HG02588 (cell line): ENCODE measurements at regions not wholly inside any gene's neighbourhood (a gene's known extent, or its start where the extent isn't known, plus 50 kb on each side); places are given as distances from the start of the nearest gene placed in this dataset.
"Not testable (repeated sequence)": the region's sequence is repeated elsewhere in the genome, so short reads cannot be mapped to it uniquely, and the experiment has no call there.

Experiments used
- ATAC-seq: cut with Tn5 transposase; IDR thresholded peaks from one replicate; pipeline ENCODE4 v1.9.1; 2021; ENCODE audit warnings: mild to moderate bottlenecking, moderate library complexity; ENCODE audit not compliant: unreplicated experiment

DNA sequence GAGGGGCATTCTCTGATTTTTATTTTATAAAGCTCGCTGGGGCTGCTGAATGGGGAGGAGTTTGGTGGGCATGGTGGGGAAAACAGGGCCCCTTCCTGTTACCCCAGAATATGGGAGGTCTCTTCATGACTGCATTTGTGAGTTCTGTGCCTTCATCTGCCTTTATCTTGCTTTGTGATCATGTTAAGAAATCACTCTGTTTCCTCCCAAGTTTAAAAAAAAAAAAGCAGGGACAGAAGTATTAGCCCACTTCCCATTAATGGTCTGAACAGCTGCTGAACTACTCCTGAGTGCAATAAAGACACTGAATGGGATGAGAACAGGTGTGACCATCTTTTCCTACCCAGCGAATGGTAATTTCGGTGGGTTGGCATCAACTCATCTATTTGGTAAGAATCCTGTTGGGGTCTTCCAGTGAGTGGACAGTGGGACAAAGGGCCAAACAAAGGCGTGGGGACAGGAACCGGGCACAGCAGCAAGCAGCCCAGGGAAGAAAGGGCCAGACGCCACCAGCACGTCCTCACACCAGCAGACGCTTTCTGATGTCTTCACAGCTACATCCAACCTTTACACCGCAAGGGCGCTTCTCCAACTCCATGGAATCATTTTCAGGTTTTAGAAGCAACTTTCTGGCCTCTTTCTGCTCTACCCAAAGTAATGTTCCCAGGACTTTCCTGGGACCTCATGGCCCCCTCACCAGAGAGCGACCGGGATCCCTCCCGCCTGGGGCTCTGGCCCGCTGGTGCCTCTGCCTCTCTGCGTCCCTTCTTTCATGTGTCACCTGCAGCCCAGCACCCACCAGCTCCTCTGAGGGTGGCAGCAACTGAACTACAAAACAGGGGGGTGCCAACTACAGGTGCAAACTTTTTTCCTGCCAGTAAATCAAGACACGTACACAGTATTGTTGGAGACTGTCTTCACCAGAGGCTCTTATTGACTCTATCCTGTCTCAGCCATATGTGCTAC lies 160.2 kb downstream of the ADSS2 start:
- ATAC-seq, result no peak

DNA sequence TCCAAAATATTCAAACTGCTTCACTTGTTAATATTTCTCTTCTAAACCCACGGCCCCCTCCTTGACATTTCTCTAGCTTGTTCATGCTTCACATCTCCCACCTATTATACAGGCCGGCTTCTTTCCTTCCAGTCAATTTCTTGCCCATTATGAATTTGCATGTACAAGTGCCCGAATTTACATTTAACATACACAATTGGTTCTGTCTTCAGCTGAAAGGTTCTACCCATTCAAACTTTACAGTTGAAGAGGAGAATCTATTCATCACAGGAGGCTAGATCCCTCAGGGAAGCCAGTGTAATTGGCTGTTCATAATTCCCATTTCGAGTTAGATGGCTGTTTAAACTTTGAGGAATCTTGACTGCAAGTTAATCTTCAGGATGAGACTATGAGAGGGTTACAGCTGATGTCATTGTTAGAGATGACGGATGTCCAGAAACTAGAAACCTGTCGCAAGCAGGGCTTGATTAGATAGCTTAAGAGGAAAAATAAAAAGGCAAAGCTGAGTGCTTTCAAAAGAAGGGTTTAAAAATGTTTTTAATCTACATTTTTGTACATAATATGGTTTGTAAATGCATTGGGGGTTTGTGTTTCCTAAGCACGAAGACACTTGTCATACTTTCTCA lies 157.0 kb downstream of the ADSS2 start:
- no peak for ATAC-seq

DNA sequence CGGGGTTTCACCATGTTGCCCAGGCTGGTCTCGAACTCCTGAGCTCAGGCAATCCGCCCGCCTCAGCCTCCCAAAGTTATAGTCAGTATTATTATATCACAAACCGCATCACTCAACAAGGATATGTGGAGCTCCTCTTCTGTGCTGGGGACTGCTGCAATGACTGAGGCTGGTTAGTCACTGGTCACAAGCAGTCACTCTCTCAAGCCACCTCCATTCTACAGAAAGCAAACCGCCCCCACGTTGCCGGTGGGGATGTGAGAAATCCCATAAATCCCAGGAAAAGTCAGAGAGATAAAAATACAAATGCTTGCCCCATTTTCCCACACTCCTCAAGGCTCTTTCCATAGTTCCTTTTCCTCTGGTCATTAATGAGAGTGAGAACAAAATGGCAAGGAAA lies 155.7 kb downstream of the ADSS2 start:
- ATAC-seq, result no peak

DNA sequence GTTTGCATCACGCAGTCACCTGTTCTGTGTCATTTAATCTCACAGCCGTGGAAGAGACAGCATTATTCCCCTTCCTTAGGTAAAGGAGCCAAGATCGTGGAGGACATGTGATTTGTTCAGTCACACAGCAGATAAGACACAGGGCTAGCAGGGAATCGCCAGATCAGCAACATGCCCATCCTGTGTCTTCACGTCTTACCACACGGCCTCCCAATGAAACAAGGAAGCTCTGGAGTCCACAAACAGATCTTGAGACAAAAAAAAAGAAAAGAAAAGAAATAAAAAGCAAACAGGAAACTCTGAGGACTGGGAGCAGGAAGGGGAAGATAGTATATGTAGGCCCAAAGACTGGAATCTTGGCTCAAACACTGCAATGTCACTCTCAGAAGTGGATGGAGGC lies 155.3 kb downstream of the ADSS2 start:
- ATAC-seq, result no peak

DNA sequence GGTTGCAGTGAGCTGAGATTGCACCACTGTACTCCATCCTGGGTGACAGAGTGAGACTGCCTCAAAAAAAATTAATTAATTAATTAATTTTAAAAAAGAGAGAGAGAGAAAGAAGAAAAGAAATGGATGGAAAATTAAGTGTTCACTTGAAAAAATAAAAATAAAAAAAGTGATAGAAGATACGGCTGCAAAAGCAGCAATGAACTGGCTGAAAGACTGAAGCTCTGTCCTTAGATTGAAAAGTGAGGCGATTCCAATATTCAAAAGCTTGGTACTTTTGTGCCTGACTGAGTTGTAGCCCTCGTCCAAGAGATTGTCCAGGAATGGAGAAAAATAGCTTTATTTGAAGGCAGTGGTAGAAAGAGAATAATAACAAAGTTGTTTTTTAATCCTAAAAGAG lies 154.6 kb downstream of the ADSS2 start:
- ATAC-seq, result no peak

- no peak for ATAC-seq
Measured at GRCh38 chr1:244297616-244298015, 154.1 kb downstream of the ADSS2 start.

- ATAC-seq, result not testable (repeated sequence)
Measured at GRCh38 chr1:244300029-244300375, 151.7 kb downstream of the ADSS2 start.

DNA sequence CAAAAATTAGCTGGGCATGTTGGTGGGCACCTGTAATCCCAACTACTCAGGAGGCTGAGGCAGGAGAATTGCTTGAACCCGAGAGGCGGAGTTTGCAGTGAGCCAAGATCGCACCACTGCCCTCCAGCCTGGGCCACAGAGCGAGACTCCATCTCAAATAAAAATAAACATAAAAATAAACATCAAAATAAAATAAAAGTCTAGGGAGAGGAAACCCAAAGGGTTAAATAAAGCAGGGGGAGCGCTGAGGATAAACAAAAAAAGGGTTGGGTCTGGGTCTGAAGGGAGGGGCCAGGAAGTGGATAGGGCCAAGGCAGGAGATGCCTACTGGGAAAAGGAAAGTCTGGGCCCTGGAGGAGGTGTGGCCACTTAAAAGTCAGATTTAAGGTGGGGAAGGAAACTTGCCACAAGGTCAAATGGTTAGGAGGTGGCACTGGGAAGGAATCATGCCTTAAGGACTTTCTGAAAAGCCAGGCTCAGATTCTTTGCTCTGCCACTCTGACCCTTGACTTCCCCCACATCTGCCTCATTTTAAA lies 150.0 kb downstream of the ADSS2 start:
- no peak for ATAC-seq

- ATAC-seq, result no peak
Measured at GRCh38 chr1:244302876-244303609, 148.7 kb downstream of the ADSS2 start.

GRCh38 chr1:244303610-244303969 lies 148.1 kb downstream of the ADSS2 start:
- ATAC-seq, result no peak

DNA sequence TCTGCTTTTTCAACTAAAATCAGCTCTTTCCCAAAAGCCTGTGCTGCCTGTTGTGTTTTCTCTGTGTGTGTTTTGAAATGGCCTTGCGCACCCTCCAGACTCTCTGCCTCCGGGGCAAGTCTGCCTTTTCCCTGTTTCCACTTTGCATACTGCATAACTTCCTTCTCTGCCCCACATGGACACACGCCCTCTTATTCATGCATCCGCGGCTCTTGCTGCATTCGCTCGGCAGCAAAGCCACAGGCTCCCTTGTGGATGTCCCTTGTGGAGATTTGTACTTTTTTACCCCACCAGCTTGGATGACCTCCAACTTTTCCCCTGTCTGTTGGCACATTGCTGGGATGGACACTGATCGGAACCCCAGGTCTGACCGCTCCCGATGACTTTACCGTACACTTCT lies 147.6 kb downstream of the ADSS2 start:
- ATAC-seq, result no peak

- ATAC-seq, result no peak
Measured at GRCh38 chr1:244304656-244305055, 147.1 kb downstream of the ADSS2 start.

- ATAC-seq, result no peak
Measured at GRCh38 chr1:244305776-244306341, 145.8 kb downstream of the ADSS2 start.

DNA sequence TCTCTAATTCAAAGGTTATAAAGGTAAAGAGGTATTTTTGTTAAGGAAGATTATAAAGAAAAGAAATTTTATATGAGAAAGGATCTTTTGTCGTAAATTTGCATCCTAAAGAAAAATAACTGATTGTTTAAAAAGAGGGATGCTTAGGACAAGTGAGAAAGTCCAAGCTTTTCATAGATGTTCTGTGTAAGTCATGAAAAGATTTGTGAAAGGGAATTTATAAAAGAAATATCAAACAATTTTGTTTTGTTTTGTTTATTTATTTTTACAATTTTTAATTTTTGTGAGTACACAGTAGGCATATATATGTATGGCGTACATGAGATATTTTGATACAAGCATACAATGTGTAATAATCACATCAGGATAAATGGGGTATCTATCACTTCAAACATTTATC lies 145.2 kb downstream of the ADSS2 start:
- no peak for ATAC-seq

DNA sequence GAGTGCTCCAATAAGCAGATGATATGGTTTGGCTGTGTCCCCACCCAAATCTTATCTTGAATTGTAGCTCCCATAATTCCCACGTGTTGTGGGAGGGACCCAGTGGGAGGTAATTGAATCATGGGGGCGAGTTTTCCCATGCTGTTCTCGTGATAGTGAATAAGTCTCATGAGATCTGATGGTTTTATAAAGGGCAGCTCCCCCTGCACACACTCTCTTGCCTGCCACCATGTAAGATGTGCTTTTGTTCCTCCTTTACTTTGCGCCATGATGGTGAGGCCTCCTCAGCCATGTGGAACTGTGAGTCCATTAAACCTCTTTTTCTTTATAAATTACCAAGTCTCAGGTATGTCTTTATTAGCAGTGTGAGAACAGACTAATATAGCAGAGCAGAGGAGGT lies 142.5 kb downstream of the ADSS2 start:
- ATAC-seq, result not testable (repeated sequence)

- no peak for ATAC-seq
Measured at GRCh38 chr1:244311784-244312532, 139.8 kb downstream of the ADSS2 start.

DNA sequence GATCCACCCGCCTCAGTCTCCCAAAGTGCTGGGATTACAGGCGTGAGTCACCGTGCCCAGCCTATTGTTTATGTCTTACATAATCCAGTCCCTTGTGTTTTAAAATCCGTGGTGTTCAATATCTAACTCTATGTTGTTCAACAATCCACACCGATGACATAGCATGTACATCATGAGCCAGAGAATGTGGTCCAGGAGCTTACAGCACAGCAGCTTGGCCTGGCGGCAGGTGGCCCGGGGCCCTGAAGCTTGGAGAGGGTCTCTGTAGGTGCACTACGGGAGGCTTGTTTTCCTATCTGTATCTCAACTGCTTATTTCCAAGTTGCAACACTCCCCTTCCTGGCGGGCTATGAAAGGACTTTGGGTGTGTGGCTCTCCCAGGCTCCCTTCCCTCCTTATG lies 138.4 kb downstream of the ADSS2 start:
- no peak for ATAC-seq

GRCh38 chr1:244314921-244315559 lies 136.7 kb downstream of the ADSS2 start:
- no peak for ATAC-seq

DNA sequence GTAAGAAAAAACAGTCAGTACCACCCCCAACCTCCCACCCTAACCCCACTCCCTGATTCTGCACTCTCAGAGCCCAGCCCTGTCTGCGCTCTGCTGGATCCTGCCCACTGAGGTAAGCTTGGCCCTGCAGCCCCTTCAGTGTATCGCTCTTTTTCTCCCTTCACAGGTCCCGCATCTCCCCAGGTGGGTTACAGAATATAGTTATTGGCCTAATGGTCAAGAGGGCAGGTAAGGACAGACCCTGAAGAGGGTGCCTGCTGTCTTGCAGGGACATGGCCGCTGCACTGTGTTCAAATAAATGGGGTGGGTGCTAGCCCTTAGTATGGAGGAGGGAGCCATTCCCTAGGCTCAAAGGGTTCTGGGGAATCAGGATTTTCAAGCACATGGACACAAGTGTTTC lies 135.7 kb downstream of the ADSS2 start:
- ATAC-seq, result no peak

GRCh38 chr1:244316407-244316806 lies 135.3 kb downstream of the ADSS2 start:
- no peak for ATAC-seq
